H9 (cell line): ENCODE measurements at regions not wholly inside any gene's neighbourhood (a gene's known extent, or its start where the extent isn't known, plus 50 kb on each side); places are given as distances from the start of the nearest gene placed in this dataset.

Experiments
- DNase-seq: peaks from one replicate; pipeline ENCODE4 v3.0.0-alpha.2; 2017
- H2AFZ ChIP-seq: one replicate; pipeline ENCODE4 v1.6.1; 2013; ENCODE audit warnings: mild to moderate bottlenecking, low read length, control low read depth, moderate library complexity
- H2AK5ac ChIP-seq: 2 replicates; pipeline ENCODE4 v1.6.1; 2013; ENCODE audit warnings: low read length, control low read depth, mixed read lengths; ENCODE audit not compliant: insufficient read length
- H2BK120ac ChIP-seq: one replicate; pipeline ENCODE4 v1.6.1; 2013; ENCODE audit warnings: low read depth, mild to moderate bottlenecking, low read length, control low read depth, inconsistent platforms; ENCODE audit not compliant: poor library complexity, severe bottlenecking
- H2BK12ac ChIP-seq: 2 replicates; pipeline ENCODE4 v1.6.1; 2013; ENCODE audit warnings: low read length, control low read depth, mixed read lengths, low read depth; ENCODE audit not compliant: insufficient read length
- H2BK15ac ChIP-seq: 2 replicates; pipeline ENCODE4 v1.6.1; 2013; ENCODE audit warnings: low read depth, low read length, control low read depth
- H2BK20ac ChIP-seq: one replicate; pipeline ENCODE4 v1.6.1; 2013; ENCODE audit warnings: low read depth, mild to moderate bottlenecking, low read length, control low read depth, inconsistent platforms; ENCODE audit not compliant: poor library complexity, severe bottlenecking
- H2BK5ac ChIP-seq: 2 replicates; pipeline ENCODE4 v1.6.1; 2013; ENCODE audit warnings: low read length, control low read depth, mixed read lengths; ENCODE audit not compliant: insufficient read length
- H3K14ac ChIP-seq: 2 replicates; pipeline ENCODE4 v1.6.1; 2013; ENCODE audit warnings: low read length, control low read depth; ENCODE audit not compliant: insufficient read depth
- H3K18ac ChIP-seq: 2 replicates; pipeline ENCODE4 v1.6.1; 2013; ENCODE audit warnings: low read depth, mild to moderate bottlenecking, mixed read lengths, low read length, control low read depth; ENCODE audit not compliant: insufficient read length
- H3K23ac ChIP-seq: 2 replicates; pipeline ENCODE4 v1.6.1; 2013; ENCODE audit warnings: low read length, control low read depth, mixed read lengths, low read depth; ENCODE audit not compliant: insufficient read length
- H3K23me2 ChIP-seq: 2 replicates; pipeline ENCODE4 v1.6.1; 2013; ENCODE audit warnings: low read depth, mild to moderate bottlenecking, mixed read lengths, low read length, control low read depth; ENCODE audit not compliant: insufficient read length, poor library complexity, severe bottlenecking
- H3K27ac ChIP-seq: 2 replicates; pipeline ENCODE4 v1.5.1; 2013; ENCODE audit warnings: low read length, control low read depth, mixed read lengths, low read depth; ENCODE audit not compliant: insufficient read length
- H3K27me3 ChIP-seq: 2 replicates; pipeline ENCODE4 v1.6.1; 2013; ENCODE audit warnings: low read length, control low read depth, inconsistent platforms; ENCODE audit not compliant: insufficient read depth
- H3K4ac ChIP-seq: 2 replicates; pipeline ENCODE4 v1.6.1; 2013; ENCODE audit warnings: low read depth, mild to moderate bottlenecking, control low read depth, inconsistent platforms, low read length, moderate library complexity
- H3K4me1 ChIP-seq: 2 replicates; pipeline ENCODE4 v1.6.1; 2013; ENCODE audit warnings: low read length, control low read depth, inconsistent platforms; ENCODE audit not compliant: insufficient read depth
- H3K4me2 ChIP-seq: 2 replicates; pipeline ENCODE4 v1.6.1; 2013; ENCODE audit warnings: low read length, control low read depth, mixed read lengths; ENCODE audit not compliant: insufficient read length, insufficient read depth
- H3K56ac ChIP-seq: 2 replicates; pipeline ENCODE4 v1.6.1; 2013; ENCODE audit warnings: low read depth, mild to moderate bottlenecking, mixed read lengths, low read length, control low read depth; ENCODE audit not compliant: insufficient read length
- H3K79me1 ChIP-seq: 2 replicates; pipeline ENCODE4 v1.6.1; 2013; ENCODE audit warnings: low read depth, mild to moderate bottlenecking, moderate library complexity, low read length, control low read depth, inconsistent platforms; ENCODE audit not compliant: insufficient read depth, poor library complexity, severe bottlenecking
- H3K79me2 ChIP-seq: 2 replicates; pipeline ENCODE4 v1.6.1; 2013; ENCODE audit warnings: low read length, control low read depth, inconsistent platforms; ENCODE audit not compliant: insufficient read depth
- H3K9ac ChIP-seq: 2 replicates; pipeline ENCODE4 v1.6.1; 2013; ENCODE audit warnings: low read length, control low read depth, mixed read lengths; ENCODE audit not compliant: insufficient read length; ENCODE audit errors: extremely low read depth
- H3K9me3 ChIP-seq: one replicate; pipeline ENCODE4 v1.6.1; 2013; ENCODE audit warnings: low read depth, low read length, inconsistent platforms; ENCODE audit not compliant: control insufficient read depth
- H3T11ph ChIP-seq: one replicate; pipeline ENCODE4 v1.6.1; 2013; ENCODE audit warnings: mild to moderate bottlenecking, low read length, control low read depth, inconsistent platforms
- H4K20me1 ChIP-seq: one replicate; pipeline ENCODE4 v1.6.1; 2013; ENCODE audit not compliant: control insufficient read depth, insufficient read length, insufficient read depth
- H4K5ac ChIP-seq: 2 replicates; pipeline ENCODE4 v1.6.1; 2013; ENCODE audit warnings: low read depth, mild to moderate bottlenecking, mixed read lengths, low read length, control low read depth; ENCODE audit not compliant: insufficient read length
- H4K8ac ChIP-seq: replicated peaks from 2 replicates; pipeline ENCODE4 v1.6.1; 2013; ENCODE audit warnings: low read length, control low read depth, mixed read lengths, low read depth; ENCODE audit not compliant: insufficient read length
- H4K91ac ChIP-seq: 2 replicates; pipeline ENCODE4 v1.6.1; 2013; ENCODE audit warnings: low read depth, mild to moderate bottlenecking, moderate library complexity, mixed read lengths, low read length, control low read depth; ENCODE audit not compliant: insufficient read length
- H3K27ac Mint-ChIP-seq, 3 experiments: 2 replicates in 2 of 3; 3 replicates in 1 of 3; pipeline ENCODE4 v1.8.0; 2020 to 2021; ENCODE audit warnings: mixed read lengths in 3 of 3, mild to moderate bottlenecking in 1 of 3, moderate library complexity in 1 of 3
- H3K27me3 Mint-ChIP-seq: 2 replicates; pipeline ENCODE4 v1.8.0; 2021; ENCODE audit warnings: low read depth, mild to moderate bottlenecking, moderate library complexity, mixed read lengths
- H3K36me3 Mint-ChIP-seq, 3 experiments: 2 replicates in 2 of 3; 3 replicates in 1 of 3; pipeline ENCODE4 v1.8.0; 2020 to 2021; ENCODE audit warnings: low read depth in 3 of 3, mixed read lengths in 3 of 3; ENCODE audit not compliant: insufficient read depth in 1 of 3
- H3K4me1 Mint-ChIP-seq, 2 experiments: 2 replicates each; pipeline ENCODE4 v1.8.0; 2020; ENCODE audit warnings: mixed read lengths in 2 of 2
- H3K4me3 Mint-ChIP-seq, 2 experiments: 2 replicates in 1 of 2; 3 replicates in 1 of 2; pipeline ENCODE4 v1.8.0; 2020 to 2021; ENCODE audit warnings: mild to moderate bottlenecking in 2 of 2, mixed read lengths in 2 of 2, moderate library complexity in 1 of 2
- H3K9me3 Mint-ChIP-seq, 2 experiments: 2 replicates in 1 of 2; 3 replicates in 1 of 2; pipeline ENCODE4 v1.8.0; 2020; ENCODE audit warnings: mild to moderate bottlenecking in 2 of 2, mixed read lengths in 2 of 2, moderate library complexity in 1 of 2
- WGBS: extraction: QIAGEN DNeasy Blood & Tissue Kit; methylation state at CpG from one replicate; pipeline ENCODE4 v1.1.7; 2013; ENCODE audit warnings: missing lambda C conversion rate, low lambda C conversion rate, mixed read lengths; ENCODE audit not compliant: insufficient read length; ENCODE audit errors: extremely low coverage; 5-methylcytosine and 5-hydroxymethylcytosine counted together
- TF ChIP-seq, protein P1 (sequence below): fragments of 200-600 bp; sonication (generic); conservative IDR thresholded peaks from 3 replicates; pipeline ENCODE4 v1.8.0; 2021; ENCODE audit warnings: antibody characterized with exemption, mild to moderate bottlenecking

DNA sequence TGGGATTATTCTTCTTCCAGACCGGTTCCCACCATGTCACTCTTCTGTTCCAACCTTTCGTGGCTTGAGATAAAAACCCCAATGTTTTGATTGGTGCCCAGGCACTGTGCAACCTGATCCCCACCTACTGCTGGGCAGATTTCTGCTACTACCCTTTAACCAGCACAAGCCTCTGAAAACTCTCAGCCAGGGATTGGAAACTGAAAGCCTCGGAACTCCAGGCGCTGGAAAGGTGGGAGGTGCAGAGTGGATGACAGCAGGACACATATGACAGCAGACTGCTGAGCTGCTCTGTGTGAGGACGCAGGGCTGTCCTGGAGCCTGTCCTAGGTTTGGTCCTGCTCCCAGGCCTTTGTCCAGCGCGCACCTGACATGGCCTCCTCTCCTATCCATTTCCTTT is 68.5 kb upstream of the GTF3A start:
- no peak overlapping the region for H4K8ac ChIP-seq
- H3K4me2 ChIP-seq = no peak overlapping the region
- no peaks in the 10 kb centered on the region for H3K79me1 ChIP-seq
- H4K91ac ChIP-seq = no peak overlapping the region
- WGBS = no CpG with 5 or more reads among the region's 7 CpGs
- peaks cover 10% of the 10 kb centered on the region; the same call in 1 of the 2 replicates for H3K4me1 ChIP-seq
- TF ChIP-seq, protein P1, sequence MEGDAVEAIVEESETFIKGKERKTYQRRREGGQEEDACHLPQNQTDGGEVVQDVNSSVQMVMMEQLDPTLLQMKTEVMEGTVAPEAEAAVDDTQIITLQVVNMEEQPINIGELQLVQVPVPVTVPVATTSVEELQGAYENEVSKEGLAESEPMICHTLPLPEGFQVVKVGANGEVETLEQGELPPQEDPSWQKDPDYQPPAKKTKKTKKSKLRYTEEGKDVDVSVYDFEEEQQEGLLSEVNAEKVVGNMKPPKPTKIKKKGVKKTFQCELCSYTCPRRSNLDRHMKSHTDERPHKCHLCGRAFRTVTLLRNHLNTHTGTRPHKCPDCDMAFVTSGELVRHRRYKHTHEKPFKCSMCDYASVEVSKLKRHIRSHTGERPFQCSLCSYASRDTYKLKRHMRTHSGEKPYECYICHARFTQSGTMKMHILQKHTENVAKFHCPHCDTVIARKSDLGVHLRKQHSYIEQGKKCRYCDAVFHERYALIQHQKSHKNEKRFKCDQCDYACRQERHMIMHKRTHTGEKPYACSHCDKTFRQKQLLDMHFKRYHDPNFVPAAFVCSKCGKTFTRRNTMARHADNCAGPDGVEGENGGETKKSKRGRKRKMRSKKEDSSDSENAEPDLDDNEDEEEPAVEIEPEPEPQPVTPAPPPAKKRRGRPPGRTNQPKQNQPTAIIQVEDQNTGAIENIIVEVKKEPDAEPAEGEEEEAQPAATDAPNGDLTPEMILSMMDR = no peak
- H2BK120ac ChIP-seq = no peak overlapping the region
- H3K27ac Mint-ChIP-seq = peak overlapping the region in 1 of 3 experiments; percentile 17; a peak in 1 of 7 replicates
- H3K27me3 Mint-ChIP-seq = no peaks in the 10 kb centered on the region; the same call in none of the 2 replicates
- no peak overlapping the region for H2BK12ac ChIP-seq
- no peak overlapping the region for H3K18ac ChIP-seq
- H3K9ac ChIP-seq = no peak overlapping the region
- no peak overlapping the region for H2BK20ac ChIP-seq
- H4K5ac ChIP-seq = no peak overlapping the region
- no peak overlapping the region for H3K4ac ChIP-seq
- no peak overlapping the region for H2AFZ ChIP-seq
- H2AK5ac ChIP-seq = no peak overlapping the region
- peaks cover 0 to 2% of the 10 kb centered on the region in 2 experiments; a peak in 3 of 5 replicates for H3K9me3 Mint-ChIP-seq
- no peaks in the 10 kb centered on the region for H3K9me3 ChIP-seq
- no peaks in the 10 kb centered on the region for H3K27me3 ChIP-seq
- H3T11ph ChIP-seq = no peak overlapping the region
- H3K79me2 ChIP-seq = no peaks in the 10 kb centered on the region
- H3K4me3 Mint-ChIP-seq = no peak overlapping the region
- no peaks in the 10 kb centered on the region for H3K36me3 Mint-ChIP-seq
- no peaks in the 10 kb centered on the region for H4K20me1 ChIP-seq
- peak; percentile 55 for DNase-seq
- H3K27ac ChIP-seq = no peak overlapping the region
- H3K56ac ChIP-seq = no peak overlapping the region
- no peaks in the 10 kb centered on the region for H3K23me2 ChIP-seq
- H3K4me1 Mint-ChIP-seq = peaks cover 35 to 36% of the 10 kb centered on the region in 2 experiments
- no peak overlapping the region for H2BK5ac ChIP-seq
- H3K14ac ChIP-seq = no peak overlapping the region
- H2BK15ac ChIP-seq = no peak overlapping the region
- H3K23ac ChIP-seq = no peak overlapping the region
